HFFc6 (cell line): ENCODE measurements at regions not wholly inside any gene's neighbourhood (a gene's known extent, or its start where the extent isn't known, plus 50 kb on each side); places are given as distances from the start of the nearest gene placed in this dataset.

Experiments used
- DNase-seq: peaks from one replicate; pipeline ENCODE4 v3.0.0-alpha.2; 2018
- H3K27ac Mint-ChIP-seq: 2 replicates; pipeline ENCODE4 v1.8.0; 2020; ENCODE audit warnings: mild to moderate bottlenecking, mixed read lengths
- H3K27me3 Mint-ChIP-seq: 2 replicates; pipeline ENCODE4 v1.8.0; 2021; ENCODE audit warnings: mild to moderate bottlenecking, moderate library complexity, mixed read lengths; ENCODE audit not compliant: insufficient read depth
- H3K36me3 Mint-ChIP-seq: 2 replicates; pipeline ENCODE4 v1.8.0; 2021; ENCODE audit warnings: low read depth, mixed read lengths
- H3K4me1 Mint-ChIP-seq: 2 replicates; pipeline ENCODE4 v1.8.0; 2020; ENCODE audit warnings: low read depth, mixed read lengths
- H3K4me3 Mint-ChIP-seq: 2 replicates; pipeline ENCODE4 v1.8.0; 2020; ENCODE audit warnings: mild to moderate bottlenecking, moderate library complexity, mixed read lengths
- H3K9me3 Mint-ChIP-seq: 2 replicates; pipeline ENCODE4 v1.8.0; 2020; ENCODE audit warnings: mild to moderate bottlenecking, mixed read lengths
- TF ChIP-seq, protein P1 (sequence below): fragments of 200-600 bp; sonication (generic); IDR thresholded peaks from 2 replicates; pipeline ENCODE4 v1.5.0; 2021; ENCODE audit warnings: antibody characterized with exemption, mild to moderate bottlenecking

DNA sequence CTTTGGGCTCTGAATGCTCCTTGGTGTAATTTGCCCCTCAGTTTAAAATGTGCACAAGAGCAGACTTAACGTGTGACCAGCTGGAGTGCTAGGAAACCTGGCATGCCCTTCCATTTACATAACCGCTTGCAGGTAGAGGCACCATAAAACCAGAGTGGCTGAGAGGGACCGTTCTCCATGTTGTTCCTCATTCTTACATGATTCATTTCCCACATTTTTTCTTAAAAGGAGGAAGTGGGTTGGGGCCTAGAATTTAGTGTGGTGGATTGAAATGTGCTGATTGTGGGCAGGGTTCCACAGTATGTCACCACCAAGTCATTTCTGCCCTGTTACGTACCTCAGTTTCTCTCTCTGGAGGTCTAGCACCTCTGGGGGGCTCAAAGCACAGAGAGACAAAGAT is 375.8 kb upstream of the VSTM2A start:
- TF ChIP-seq, protein P1, sequence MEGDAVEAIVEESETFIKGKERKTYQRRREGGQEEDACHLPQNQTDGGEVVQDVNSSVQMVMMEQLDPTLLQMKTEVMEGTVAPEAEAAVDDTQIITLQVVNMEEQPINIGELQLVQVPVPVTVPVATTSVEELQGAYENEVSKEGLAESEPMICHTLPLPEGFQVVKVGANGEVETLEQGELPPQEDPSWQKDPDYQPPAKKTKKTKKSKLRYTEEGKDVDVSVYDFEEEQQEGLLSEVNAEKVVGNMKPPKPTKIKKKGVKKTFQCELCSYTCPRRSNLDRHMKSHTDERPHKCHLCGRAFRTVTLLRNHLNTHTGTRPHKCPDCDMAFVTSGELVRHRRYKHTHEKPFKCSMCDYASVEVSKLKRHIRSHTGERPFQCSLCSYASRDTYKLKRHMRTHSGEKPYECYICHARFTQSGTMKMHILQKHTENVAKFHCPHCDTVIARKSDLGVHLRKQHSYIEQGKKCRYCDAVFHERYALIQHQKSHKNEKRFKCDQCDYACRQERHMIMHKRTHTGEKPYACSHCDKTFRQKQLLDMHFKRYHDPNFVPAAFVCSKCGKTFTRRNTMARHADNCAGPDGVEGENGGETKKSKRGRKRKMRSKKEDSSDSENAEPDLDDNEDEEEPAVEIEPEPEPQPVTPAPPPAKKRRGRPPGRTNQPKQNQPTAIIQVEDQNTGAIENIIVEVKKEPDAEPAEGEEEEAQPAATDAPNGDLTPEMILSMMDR = no peak
- Mint-ChIP-seq H3K4me1 (no peaks in the 10 kb centered on the region), H3K4me3 (no peak overlapping the region), H3K9me3 (peaks cover 24% of the 10 kb centered on the region), H3K27ac (no peak overlapping the region), H3K36me3 (no peaks in the 10 kb centered on the region; the same call in 1 of the 2 replicates), H3K27me3 (peaks cover 1% of the 10 kb centered on the region; the same call in 1 of the 2 replicates)
- no peak for DNase-seq

DNA sequence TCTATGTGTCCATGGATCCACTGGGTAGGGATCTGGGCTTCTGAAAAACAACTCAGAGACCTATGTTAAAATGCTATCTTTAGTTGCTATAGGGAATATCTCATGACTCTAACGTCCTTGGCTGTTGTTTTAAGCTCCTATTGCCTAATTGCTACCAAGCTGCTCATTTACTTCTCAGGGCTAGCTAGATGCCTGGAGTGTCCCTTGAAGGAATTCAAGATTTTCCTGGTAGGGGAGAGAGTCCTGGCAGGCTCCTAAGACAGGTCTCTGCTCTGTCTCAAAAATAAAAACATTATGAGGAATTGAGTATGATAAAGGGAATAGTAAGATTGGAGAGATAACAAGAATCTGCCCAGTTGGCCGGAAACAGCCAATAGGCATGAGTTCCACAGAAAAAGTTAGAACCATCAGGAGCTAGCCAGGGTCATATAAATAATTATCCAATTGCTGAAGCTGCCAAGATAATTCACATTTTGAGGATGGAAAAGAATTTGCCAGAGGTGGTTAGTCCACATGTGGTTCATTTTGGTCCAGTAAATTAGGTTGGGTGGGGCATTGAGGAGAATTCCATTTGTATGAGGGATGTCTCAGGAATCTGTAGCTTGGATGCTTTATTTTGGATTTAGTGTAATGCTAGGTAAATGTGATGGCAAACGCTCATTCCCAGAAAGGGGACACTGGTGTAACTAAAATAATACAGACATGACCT is 362.7 kb upstream of the VSTM2A start:
- TF ChIP-seq, protein P1 = no peak
- no peak overlapping the region for H3K27ac Mint-ChIP-seq
- no peaks in the 10 kb centered on the region for H3K4me1 Mint-ChIP-seq
- DNase-seq = no peak
- H3K4me3 Mint-ChIP-seq = no peak overlapping the region
- H3K9me3 Mint-ChIP-seq = peaks cover 64% of the 10 kb centered on the region
- H3K36me3 Mint-ChIP-seq = no peaks in the 10 kb centered on the region; the same call in 1 of the 2 replicates
- H3K27me3 Mint-ChIP-seq = no peaks in the 10 kb centered on the region; the same call in 1 of the 2 replicates

DNA sequence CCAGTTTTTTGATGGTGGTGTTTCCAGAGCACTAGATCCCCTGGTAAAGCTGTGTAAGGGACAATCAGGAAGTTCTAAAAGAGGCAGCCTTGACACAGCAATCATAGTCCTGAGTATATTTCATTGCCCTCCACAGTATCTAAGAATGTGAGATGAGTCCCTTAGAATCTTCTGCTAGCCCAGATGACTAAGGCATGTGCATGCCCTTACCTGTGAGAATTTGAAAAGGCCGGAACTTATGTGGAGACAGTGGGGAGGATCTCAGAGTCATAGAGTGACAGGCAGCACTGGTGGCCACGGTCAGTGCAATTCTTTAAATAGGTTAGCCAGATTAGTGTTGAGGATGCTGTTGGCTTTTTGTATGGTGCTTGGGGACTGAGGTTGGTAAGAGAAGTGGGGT is 361.4 kb upstream of the VSTM2A start:
- Mint-ChIP-seq H3K36me3 (no peaks in the 10 kb centered on the region; the same call in 1 of the 2 replicates), H3K27me3 (no peaks in the 10 kb centered on the region; the same call in 1 of the 2 replicates), H3K4me1 (no peaks in the 10 kb centered on the region), H3K9me3 (peaks cover 72% of the 10 kb centered on the region), H3K27ac (no peak overlapping the region), H3K4me3 (no peak overlapping the region)
- TF ChIP-seq, protein P1 = no peak
- no peak for DNase-seq

DNA sequence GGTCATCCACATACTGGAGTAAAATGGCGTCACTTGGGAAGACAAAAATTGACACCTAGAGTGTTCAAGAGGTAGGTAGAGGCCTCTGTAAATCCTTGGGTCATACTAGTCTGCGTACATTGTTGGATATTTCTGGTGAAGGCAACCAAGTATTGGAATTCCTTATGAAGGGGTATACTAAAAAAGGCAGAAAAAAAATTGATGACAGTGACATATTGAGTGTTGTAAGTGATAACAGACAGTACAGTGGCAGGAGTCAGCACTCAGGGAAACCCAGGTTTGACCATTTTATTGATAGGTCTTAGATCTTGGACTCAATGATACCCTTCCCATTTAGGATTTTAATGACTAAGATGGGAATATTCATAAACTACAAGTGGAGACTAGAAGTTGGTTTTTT is 359.1 kb upstream of the VSTM2A start:
- Mint-ChIP-seq H3K9me3 (peaks cover 67% of the 10 kb centered on the region), H3K36me3 (no peaks in the 10 kb centered on the region; the same call in 1 of the 2 replicates), H3K27me3 (peaks cover 2% of the 10 kb centered on the region; the same call in 1 of the 2 replicates), H3K27ac (no peak overlapping the region), H3K4me3 (no peak overlapping the region), H3K4me1 (no peaks in the 10 kb centered on the region)
- TF ChIP-seq, protein P1 = no peak
- no peak for DNase-seq

DNA sequence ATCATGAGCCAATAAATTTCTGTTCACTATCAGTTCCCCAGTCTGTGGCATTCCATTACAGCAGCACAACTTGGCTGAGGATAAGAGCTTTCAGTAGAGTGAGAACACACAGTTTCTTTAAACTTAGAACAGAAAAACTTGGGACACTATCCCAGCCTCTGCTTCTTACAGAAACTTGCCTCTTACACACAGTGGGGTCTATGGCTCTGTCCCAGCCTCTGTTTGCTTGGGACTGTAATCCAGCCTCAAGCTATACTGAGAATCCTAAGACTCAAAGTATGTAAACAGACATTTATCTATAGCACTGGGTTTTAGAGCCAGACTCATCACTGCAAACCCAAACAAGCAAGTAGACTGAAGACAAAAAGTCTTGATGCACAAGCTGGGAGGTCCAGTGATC is 355.8 kb upstream of the VSTM2A start:
- no peak overlapping the region for H3K4me3 Mint-ChIP-seq
- H3K9me3 Mint-ChIP-seq = peaks cover 56% of the 10 kb centered on the region

More for the DNA sequence above, 355.8 kb upstream of the VSTM2A start:
- no peak for DNase-seq
- H3K27me3 Mint-ChIP-seq = peaks cover 2% of the 10 kb centered on the region; the same call in 1 of the 2 replicates
- no peaks in the 10 kb centered on the region for H3K4me1 Mint-ChIP-seq
- TF ChIP-seq, protein P1 = no peak
- H3K36me3 Mint-ChIP-seq = no peaks in the 10 kb centered on the region
- no peak overlapping the region for H3K27ac Mint-ChIP-seq
